ENCODE measurements at regions not wholly inside any gene's neighbourhood (a gene's known extent, or its start where the extent isn't known, plus 50 kb on each side); places are given as distances from the start of the nearest gene placed in this dataset.

DNA sequence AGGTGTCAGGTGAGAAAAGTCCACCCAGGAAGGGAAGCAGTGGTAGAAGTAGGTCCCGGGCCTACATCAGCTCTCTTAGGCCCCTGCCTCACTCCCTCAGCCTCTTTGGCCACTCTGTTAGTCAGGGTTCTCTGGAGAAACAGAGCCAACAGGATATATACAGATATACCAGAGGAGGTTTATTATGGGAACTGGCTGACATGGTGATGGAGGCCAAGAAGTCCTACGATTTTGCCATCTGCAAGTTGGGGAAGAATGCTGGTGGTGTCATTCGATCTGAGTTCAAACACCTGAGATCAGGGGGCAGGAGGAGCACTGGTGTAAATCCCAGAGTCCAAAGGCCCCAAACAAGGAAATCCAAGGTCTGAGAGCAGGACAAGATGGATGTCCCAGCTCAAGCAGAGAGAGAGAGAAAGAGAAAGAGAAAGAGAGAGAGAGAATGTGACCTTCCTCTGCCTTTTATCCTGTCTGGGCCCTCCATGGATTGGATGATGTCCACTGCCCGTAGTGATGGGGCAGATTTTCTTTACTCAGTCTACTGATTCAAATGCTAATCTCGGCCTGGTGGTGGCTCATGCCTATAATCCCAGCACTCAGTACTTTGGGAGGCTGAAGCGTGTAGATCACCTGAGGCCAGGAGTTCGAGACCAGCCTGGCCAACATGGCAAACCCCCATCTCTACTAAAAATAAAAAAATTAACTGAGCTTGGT lies 111.1 kb upstream of the MYCN start:
- H3K27ac Mint-ChIP-seq = no peak overlapping the region
- CTCF ChIA-PET = no interaction called here

DNA sequence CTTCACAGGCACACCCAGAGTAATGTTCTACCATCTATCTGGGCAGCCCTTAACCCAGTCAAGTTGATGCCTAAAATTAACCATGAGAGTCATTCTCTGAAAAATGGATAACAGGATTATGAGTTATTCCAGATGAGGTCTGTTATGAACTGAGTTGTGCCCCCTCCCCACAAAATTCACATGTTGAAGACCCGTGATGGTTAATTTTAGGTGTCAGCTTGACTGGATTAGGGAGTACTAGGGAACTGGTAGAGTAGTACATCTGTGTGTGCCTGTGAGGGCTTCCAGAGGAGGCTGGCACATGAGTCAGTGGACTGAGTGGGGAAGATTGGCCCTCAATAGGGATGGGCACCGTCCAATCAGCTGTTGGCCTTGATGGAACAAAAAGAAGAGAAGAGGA lies 110.4 kb upstream of the MYCN start:
- Mint-ChIP-seq H3K4me1 (peaks cover 16% of the 10 kb centered on the region), H3K36me3 (no peaks in the 10 kb centered on the region), H3K9me3 (peaks cover 6% of the 10 kb centered on the region), H3K27me3 (ENCODE audit: low read depth) (no peaks in the 10 kb centered on the region; the same call in 1 of the 2 replicates), H3K4me3 (no peak overlapping the region), H3K27ac (no peak overlapping the region)
- DNase-seq (ENCODE audit: low spot score) (no peak), ATAC-seq (no peak)
- ChIA-PET CTCF (no interaction called here), POLR2A (no interaction called here)
- TF ChIP-seq, protein P1, sequence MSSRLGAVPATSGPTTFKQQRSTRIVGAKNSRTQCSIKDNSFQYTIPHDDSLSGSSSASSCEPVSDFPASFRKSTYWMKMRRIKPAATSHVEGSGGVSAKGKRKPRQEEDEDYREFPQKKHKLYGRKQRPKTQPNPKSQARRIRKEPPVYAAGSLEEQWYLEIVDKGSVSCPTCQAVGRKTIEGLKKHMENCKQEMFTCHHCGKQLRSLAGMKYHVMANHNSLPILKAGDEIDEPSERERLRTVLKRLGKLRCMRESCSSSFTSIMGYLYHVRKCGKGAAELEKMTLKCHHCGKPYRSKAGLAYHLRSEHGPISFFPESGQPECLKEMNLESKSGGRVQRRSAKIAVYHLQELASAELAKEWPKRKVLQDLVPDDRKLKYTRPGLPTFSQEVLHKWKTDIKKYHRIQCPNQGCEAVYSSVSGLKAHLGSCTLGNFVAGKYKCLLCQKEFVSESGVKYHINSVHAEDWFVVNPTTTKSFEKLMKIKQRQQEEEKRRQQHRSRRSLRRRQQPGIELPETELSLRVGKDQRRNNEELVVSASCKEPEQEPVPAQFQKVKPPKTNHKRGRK (CRISPR knock-in tag; IDR thresholded peaks at IDR 0.05; ENCODE audit: borderline replicate concordance) = no peak
- TF ChIP-seq, protein P2, sequence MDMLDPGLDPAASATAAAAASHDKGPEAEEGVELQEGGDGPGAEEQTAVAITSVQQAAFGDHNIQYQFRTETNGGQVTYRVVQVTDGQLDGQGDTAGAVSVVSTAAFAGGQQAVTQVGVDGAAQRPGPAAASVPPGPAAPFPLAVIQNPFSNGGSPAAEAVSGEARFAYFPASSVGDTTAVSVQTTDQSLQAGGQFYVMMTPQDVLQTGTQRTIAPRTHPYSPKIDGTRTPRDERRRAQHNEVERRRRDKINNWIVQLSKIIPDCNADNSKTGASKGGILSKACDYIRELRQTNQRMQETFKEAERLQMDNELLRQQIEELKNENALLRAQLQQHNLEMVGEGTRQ (CRISPR knock-in tag; IDR thresholded peaks at IDR 0.05) = no peak
- TF ChIP-seq, protein P3, sequence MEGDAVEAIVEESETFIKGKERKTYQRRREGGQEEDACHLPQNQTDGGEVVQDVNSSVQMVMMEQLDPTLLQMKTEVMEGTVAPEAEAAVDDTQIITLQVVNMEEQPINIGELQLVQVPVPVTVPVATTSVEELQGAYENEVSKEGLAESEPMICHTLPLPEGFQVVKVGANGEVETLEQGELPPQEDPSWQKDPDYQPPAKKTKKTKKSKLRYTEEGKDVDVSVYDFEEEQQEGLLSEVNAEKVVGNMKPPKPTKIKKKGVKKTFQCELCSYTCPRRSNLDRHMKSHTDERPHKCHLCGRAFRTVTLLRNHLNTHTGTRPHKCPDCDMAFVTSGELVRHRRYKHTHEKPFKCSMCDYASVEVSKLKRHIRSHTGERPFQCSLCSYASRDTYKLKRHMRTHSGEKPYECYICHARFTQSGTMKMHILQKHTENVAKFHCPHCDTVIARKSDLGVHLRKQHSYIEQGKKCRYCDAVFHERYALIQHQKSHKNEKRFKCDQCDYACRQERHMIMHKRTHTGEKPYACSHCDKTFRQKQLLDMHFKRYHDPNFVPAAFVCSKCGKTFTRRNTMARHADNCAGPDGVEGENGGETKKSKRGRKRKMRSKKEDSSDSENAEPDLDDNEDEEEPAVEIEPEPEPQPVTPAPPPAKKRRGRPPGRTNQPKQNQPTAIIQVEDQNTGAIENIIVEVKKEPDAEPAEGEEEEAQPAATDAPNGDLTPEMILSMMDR (IDR thresholded peaks at IDR 0.05) = no peak
- TF ChIP-seq, protein P4, sequence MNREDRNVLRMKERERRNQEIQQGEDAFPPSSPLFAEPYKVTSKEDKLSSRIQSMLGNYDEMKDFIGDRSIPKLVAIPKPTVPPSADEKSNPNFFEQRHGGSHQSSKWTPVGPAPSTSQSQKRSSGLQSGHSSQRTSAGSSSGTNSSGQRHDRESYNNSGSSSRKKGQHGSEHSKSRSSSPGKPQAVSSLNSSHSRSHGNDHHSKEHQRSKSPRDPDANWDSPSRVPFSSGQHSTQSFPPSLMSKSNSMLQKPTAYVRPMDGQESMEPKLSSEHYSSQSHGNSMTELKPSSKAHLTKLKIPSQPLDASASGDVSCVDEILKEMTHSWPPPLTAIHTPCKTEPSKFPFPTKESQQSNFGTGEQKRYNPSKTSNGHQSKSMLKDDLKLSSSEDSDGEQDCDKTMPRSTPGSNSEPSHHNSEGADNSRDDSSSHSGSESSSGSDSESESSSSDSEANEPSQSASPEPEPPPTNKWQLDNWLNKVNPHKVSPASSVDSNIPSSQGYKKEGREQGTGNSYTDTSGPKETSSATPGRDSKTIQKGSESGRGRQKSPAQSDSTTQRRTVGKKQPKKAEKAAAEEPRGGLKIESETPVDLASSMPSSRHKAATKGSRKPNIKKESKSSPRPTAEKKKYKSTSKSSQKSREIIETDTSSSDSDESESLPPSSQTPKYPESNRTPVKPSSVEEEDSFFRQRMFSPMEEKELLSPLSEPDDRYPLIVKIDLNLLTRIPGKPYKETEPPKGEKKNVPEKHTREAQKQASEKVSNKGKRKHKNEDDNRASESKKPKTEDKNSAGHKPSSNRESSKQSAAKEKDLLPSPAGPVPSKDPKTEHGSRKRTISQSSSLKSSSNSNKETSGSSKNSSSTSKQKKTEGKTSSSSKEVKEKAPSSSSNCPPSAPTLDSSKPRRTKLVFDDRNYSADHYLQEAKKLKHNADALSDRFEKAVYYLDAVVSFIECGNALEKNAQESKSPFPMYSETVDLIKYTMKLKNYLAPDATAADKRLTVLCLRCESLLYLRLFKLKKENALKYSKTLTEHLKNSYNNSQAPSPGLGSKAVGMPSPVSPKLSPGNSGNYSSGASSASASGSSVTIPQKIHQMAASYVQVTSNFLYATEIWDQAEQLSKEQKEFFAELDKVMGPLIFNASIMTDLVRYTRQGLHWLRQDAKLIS (CRISPR knock-in tag; IDR thresholded peaks at IDR 0.05; ENCODE audit: borderline replicate concordance) = no peak
- TF ChIP-seq, protein P5, sequence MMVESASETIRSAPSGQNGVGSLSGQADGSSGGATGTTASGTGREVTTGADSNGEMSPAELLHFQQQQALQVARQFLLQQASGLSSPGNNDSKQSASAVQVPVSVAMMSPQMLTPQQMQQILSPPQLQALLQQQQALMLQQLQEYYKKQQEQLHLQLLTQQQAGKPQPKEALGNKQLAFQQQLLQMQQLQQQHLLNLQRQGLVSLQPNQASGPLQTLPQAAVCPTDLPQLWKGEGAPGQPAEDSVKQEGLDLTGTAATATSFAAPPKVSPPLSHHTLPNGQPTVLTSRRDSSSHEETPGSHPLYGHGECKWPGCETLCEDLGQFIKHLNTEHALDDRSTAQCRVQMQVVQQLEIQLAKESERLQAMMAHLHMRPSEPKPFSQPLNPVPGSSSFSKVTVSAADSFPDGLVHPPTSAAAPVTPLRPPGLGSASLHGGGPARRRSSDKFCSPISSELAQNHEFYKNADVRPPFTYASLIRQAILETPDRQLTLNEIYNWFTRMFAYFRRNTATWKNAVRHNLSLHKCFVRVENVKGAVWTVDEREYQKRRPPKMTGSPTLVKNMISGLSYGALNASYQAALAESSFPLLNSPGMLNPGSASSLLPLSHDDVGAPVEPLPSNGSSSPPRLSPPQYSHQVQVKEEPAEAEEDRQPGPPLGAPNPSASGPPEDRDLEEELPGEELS (CRISPR knock-in tag; IDR thresholded peaks at IDR 0.05) = no peak
- TF ChIP-seq, protein P6, sequence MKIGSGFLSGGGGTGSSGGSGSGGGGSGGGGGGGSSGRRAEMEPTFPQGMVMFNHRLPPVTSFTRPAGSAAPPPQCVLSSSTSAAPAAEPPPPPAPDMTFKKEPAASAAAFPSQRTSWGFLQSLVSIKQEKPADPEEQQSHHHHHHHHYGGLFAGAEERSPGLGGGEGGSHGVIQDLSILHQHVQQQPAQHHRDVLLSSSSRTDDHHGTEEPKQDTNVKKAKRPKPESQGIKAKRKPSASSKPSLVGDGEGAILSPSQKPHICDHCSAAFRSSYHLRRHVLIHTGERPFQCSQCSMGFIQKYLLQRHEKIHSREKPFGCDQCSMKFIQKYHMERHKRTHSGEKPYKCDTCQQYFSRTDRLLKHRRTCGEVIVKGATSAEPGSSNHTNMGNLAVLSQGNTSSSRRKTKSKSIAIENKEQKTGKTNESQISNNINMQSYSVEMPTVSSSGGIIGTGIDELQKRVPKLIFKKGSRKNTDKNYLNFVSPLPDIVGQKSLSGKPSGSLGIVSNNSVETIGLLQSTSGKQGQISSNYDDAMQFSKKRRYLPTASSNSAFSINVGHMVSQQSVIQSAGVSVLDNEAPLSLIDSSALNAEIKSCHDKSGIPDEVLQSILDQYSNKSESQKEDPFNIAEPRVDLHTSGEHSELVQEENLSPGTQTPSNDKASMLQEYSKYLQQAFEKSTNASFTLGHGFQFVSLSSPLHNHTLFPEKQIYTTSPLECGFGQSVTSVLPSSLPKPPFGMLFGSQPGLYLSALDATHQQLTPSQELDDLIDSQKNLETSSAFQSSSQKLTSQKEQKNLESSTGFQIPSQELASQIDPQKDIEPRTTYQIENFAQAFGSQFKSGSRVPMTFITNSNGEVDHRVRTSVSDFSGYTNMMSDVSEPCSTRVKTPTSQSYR (CRISPR knock-in tag; IDR thresholded peaks at IDR 0.05) = no peak
- TF ChIP-seq, protein P7, sequence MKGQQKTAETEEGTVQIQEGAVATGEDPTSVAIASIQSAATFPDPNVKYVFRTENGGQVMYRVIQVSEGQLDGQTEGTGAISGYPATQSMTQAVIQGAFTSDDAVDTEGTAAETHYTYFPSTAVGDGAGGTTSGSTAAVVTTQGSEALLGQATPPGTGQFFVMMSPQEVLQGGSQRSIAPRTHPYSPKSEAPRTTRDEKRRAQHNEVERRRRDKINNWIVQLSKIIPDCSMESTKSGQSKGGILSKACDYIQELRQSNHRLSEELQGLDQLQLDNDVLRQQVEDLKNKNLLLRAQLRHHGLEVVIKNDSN (CRISPR knock-in tag; IDR thresholded peaks at IDR 0.05) = no peak
- TF ChIP-seq, protein P8, sequence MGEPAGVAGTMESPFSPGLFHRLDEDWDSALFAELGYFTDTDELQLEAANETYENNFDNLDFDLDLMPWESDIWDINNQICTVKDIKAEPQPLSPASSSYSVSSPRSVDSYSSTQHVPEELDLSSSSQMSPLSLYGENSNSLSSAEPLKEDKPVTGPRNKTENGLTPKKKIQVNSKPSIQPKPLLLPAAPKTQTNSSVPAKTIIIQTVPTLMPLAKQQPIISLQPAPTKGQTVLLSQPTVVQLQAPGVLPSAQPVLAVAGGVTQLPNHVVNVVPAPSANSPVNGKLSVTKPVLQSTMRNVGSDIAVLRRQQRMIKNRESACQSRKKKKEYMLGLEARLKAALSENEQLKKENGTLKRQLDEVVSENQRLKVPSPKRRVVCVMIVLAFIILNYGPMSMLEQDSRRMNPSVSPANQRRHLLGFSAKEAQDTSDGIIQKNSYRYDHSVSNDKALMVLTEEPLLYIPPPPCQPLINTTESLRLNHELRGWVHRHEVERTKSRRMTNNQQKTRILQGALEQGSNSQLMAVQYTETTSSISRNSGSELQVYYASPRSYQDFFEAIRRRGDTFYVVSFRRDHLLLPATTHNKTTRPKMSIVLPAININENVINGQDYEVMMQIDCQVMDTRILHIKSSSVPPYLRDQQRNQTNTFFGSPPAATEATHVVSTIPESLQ (CRISPR knock-in tag; IDR thresholded peaks at IDR 0.05) = no peak
- TF ChIP-seq RORB (CRISPR knock-in tag; IDR thresholded peaks at IDR 0.05) = no peak
- TF ChIP-seq, protein P9, sequence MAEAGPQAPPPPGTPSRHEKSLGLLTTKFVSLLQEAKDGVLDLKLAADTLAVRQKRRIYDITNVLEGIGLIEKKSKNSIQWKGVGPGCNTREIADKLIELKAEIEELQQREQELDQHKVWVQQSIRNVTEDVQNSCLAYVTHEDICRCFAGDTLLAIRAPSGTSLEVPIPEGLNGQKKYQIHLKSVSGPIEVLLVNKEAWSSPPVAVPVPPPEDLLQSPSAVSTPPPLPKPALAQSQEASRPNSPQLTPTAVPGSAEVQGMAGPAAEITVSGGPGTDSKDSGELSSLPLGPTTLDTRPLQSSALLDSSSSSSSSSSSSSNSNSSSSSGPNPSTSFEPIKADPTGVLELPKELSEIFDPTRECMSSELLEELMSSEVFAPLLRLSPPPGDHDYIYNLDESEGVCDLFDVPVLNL (CRISPR knock-in tag; IDR thresholded peaks at IDR 0.05; ENCODE audit: borderline replicate concordance, low read depth) = no peak
- TF ChIP-seq SMAD4 (CRISPR knock-in tag; IDR thresholded peaks at IDR 0.05) = no peak

More for the DNA sequence above, 111.1 kb upstream of the MYCN start:
- no peak for TF ChIP-seq IRF2 (CRISPR knock-in tag; IDR thresholded peaks at IDR 0.05; ENCODE audit: borderline replicate concordance, low read depth)
- TF ChIP-seq, protein P10, sequence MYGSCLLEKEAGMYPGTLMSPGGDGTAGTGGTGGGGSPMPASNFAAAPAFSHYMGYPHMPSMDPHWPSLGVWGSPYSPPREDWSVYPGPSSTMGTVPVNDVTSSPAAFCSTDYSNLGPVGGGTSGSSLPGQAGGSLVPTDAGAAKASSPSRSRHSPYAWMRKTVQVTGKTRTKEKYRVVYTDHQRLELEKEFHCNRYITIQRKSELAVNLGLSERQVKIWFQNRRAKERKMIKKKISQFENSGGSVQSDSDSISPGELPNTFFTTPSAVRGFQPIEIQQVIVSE (CRISPR knock-in tag; IDR thresholded peaks at IDR 0.05; ENCODE audit: borderline replicate concordance) = no peak
- TF ChIP-seq FOXP1 (CRISPR knock-in tag; IDR thresholded peaks at IDR 0.05; ENCODE audit: borderline replicate concordance) = no peak
- TF ChIP-seq MYBL2 (CRISPR knock-in tag; IDR thresholded peaks at IDR 0.05) = no peak
- no peak for TF ChIP-seq OVOL2 (CRISPR knock-in tag; IDR thresholded peaks at IDR 0.05; ENCODE audit: borderline replicate concordance)
- no peak for TF ChIP-seq RORB (CRISPR knock-in tag; IDR thresholded peaks at IDR 0.05)
- TF ChIP-seq GRHL2 (CRISPR knock-in tag; IDR thresholded peaks at IDR 0.05; ENCODE audit: insufficient replicate concordance, severe bottlenecking) = no peak
- DNase-seq (ENCODE audit: low spot score) = no peak
- no peak overlapping the region for H3K4me3 Mint-ChIP-seq
- H3K9me3 Mint-ChIP-seq = peaks cover 3% of the 10 kb centered on the region
- H3K36me3 Mint-ChIP-seq = no peaks in the 10 kb centered on the region
- POLR2A ChIA-PET = no interaction called here
- ATAC-seq = no peak
- no peaks in the 10 kb centered on the region; the same call in 1 of the 2 replicates for H3K27me3 Mint-ChIP-seq (ENCODE audit: low read depth)
- peaks cover 16% of the 10 kb centered on the region for H3K4me1 Mint-ChIP-seq
